H9 (cell line): ENCODE measurements at regions not wholly inside any gene's neighbourhood (a gene's known extent, or its start where the extent isn't known, plus 50 kb on each side); places are given as distances from the start of the nearest gene placed in this dataset.

Source experiments
- DNase-seq: peaks from one replicate; pipeline ENCODE4 v3.0.0-alpha.2; 2017
- H2AFZ ChIP-seq: one replicate; pipeline ENCODE4 v1.6.1; 2013; ENCODE audit warnings: mild to moderate bottlenecking, low read length, control low read depth, moderate library complexity
- H2AK5ac ChIP-seq: 2 replicates; pipeline ENCODE4 v1.6.1; 2013; ENCODE audit warnings: low read length, control low read depth, mixed read lengths; ENCODE audit not compliant: insufficient read length
- H2BK120ac ChIP-seq: one replicate; pipeline ENCODE4 v1.6.1; 2013; ENCODE audit warnings: low read depth, mild to moderate bottlenecking, low read length, control low read depth, inconsistent platforms; ENCODE audit not compliant: poor library complexity, severe bottlenecking
- H2BK12ac ChIP-seq: 2 replicates; pipeline ENCODE4 v1.6.1; 2013; ENCODE audit warnings: low read length, control low read depth, mixed read lengths, low read depth; ENCODE audit not compliant: insufficient read length
- H2BK15ac ChIP-seq: 2 replicates; pipeline ENCODE4 v1.6.1; 2013; ENCODE audit warnings: low read depth, low read length, control low read depth
- H2BK20ac ChIP-seq: one replicate; pipeline ENCODE4 v1.6.1; 2013; ENCODE audit warnings: low read depth, mild to moderate bottlenecking, low read length, control low read depth, inconsistent platforms; ENCODE audit not compliant: poor library complexity, severe bottlenecking
- H2BK5ac ChIP-seq: 2 replicates; pipeline ENCODE4 v1.6.1; 2013; ENCODE audit warnings: low read length, control low read depth, mixed read lengths; ENCODE audit not compliant: insufficient read length
- H3K14ac ChIP-seq: 2 replicates; pipeline ENCODE4 v1.6.1; 2013; ENCODE audit warnings: low read length, control low read depth; ENCODE audit not compliant: insufficient read depth
- H3K18ac ChIP-seq: 2 replicates; pipeline ENCODE4 v1.6.1; 2013; ENCODE audit warnings: low read depth, mild to moderate bottlenecking, mixed read lengths, low read length, control low read depth; ENCODE audit not compliant: insufficient read length
- H3K23ac ChIP-seq: 2 replicates; pipeline ENCODE4 v1.6.1; 2013; ENCODE audit warnings: low read length, control low read depth, mixed read lengths, low read depth; ENCODE audit not compliant: insufficient read length
- H3K23me2 ChIP-seq: 2 replicates; pipeline ENCODE4 v1.6.1; 2013; ENCODE audit warnings: low read depth, mild to moderate bottlenecking, mixed read lengths, low read length, control low read depth; ENCODE audit not compliant: insufficient read length, poor library complexity, severe bottlenecking
- H3K27ac ChIP-seq: 2 replicates; pipeline ENCODE4 v1.5.1; 2013; ENCODE audit warnings: low read length, control low read depth, mixed read lengths, low read depth; ENCODE audit not compliant: insufficient read length
- H3K27me3 ChIP-seq: 2 replicates; pipeline ENCODE4 v1.6.1; 2013; ENCODE audit warnings: low read length, control low read depth, inconsistent platforms; ENCODE audit not compliant: insufficient read depth
- H3K4ac ChIP-seq: 2 replicates; pipeline ENCODE4 v1.6.1; 2013; ENCODE audit warnings: low read depth, mild to moderate bottlenecking, control low read depth, inconsistent platforms, low read length, moderate library complexity
- H3K4me1 ChIP-seq: 2 replicates; pipeline ENCODE4 v1.6.1; 2013; ENCODE audit warnings: low read length, control low read depth, inconsistent platforms; ENCODE audit not compliant: insufficient read depth
- H3K4me2 ChIP-seq: 2 replicates; pipeline ENCODE4 v1.6.1; 2013; ENCODE audit warnings: low read length, control low read depth, mixed read lengths; ENCODE audit not compliant: insufficient read length, insufficient read depth
- H3K56ac ChIP-seq: 2 replicates; pipeline ENCODE4 v1.6.1; 2013; ENCODE audit warnings: low read depth, mild to moderate bottlenecking, mixed read lengths, low read length, control low read depth; ENCODE audit not compliant: insufficient read length
- H3K79me1 ChIP-seq: 2 replicates; pipeline ENCODE4 v1.6.1; 2013; ENCODE audit warnings: low read depth, mild to moderate bottlenecking, moderate library complexity, low read length, control low read depth, inconsistent platforms; ENCODE audit not compliant: insufficient read depth, poor library complexity, severe bottlenecking
- H3K79me2 ChIP-seq: 2 replicates; pipeline ENCODE4 v1.6.1; 2013; ENCODE audit warnings: low read length, control low read depth, inconsistent platforms; ENCODE audit not compliant: insufficient read depth
- H3K9ac ChIP-seq: 2 replicates; pipeline ENCODE4 v1.6.1; 2013; ENCODE audit warnings: low read length, control low read depth, mixed read lengths; ENCODE audit not compliant: insufficient read length; ENCODE audit errors: extremely low read depth
- H3K9me3 ChIP-seq: one replicate; pipeline ENCODE4 v1.6.1; 2013; ENCODE audit warnings: low read depth, low read length, inconsistent platforms; ENCODE audit not compliant: control insufficient read depth
- H3T11ph ChIP-seq: one replicate; pipeline ENCODE4 v1.6.1; 2013; ENCODE audit warnings: mild to moderate bottlenecking, low read length, control low read depth, inconsistent platforms
- H4K20me1 ChIP-seq: one replicate; pipeline ENCODE4 v1.6.1; 2013; ENCODE audit not compliant: control insufficient read depth, insufficient read length, insufficient read depth
- H4K5ac ChIP-seq: 2 replicates; pipeline ENCODE4 v1.6.1; 2013; ENCODE audit warnings: low read depth, mild to moderate bottlenecking, mixed read lengths, low read length, control low read depth; ENCODE audit not compliant: insufficient read length
- H4K8ac ChIP-seq: replicated peaks from 2 replicates; pipeline ENCODE4 v1.6.1; 2013; ENCODE audit warnings: low read length, control low read depth, mixed read lengths, low read depth; ENCODE audit not compliant: insufficient read length
- H4K91ac ChIP-seq: 2 replicates; pipeline ENCODE4 v1.6.1; 2013; ENCODE audit warnings: low read depth, mild to moderate bottlenecking, moderate library complexity, mixed read lengths, low read length, control low read depth; ENCODE audit not compliant: insufficient read length
- H3K27ac Mint-ChIP-seq, 3 experiments: 2 replicates in 2 of 3; 3 replicates in 1 of 3; pipeline ENCODE4 v1.8.0; 2020 to 2021; ENCODE audit warnings: mixed read lengths in 3 of 3, mild to moderate bottlenecking in 1 of 3, moderate library complexity in 1 of 3
- H3K27me3 Mint-ChIP-seq: 2 replicates; pipeline ENCODE4 v1.8.0; 2021; ENCODE audit warnings: low read depth, mild to moderate bottlenecking, moderate library complexity, mixed read lengths
- H3K36me3 Mint-ChIP-seq, 3 experiments: 2 replicates in 2 of 3; 3 replicates in 1 of 3; pipeline ENCODE4 v1.8.0; 2020 to 2021; ENCODE audit warnings: low read depth in 3 of 3, mixed read lengths in 3 of 3; ENCODE audit not compliant: insufficient read depth in 1 of 3
- H3K4me1 Mint-ChIP-seq, 2 experiments: 2 replicates each; pipeline ENCODE4 v1.8.0; 2020; ENCODE audit warnings: mixed read lengths in 2 of 2
- H3K4me3 Mint-ChIP-seq, 2 experiments: 2 replicates in 1 of 2; 3 replicates in 1 of 2; pipeline ENCODE4 v1.8.0; 2020 to 2021; ENCODE audit warnings: mild to moderate bottlenecking in 2 of 2, mixed read lengths in 2 of 2, moderate library complexity in 1 of 2
- H3K9me3 Mint-ChIP-seq, 2 experiments: 2 replicates in 1 of 2; 3 replicates in 1 of 2; pipeline ENCODE4 v1.8.0; 2020; ENCODE audit warnings: mild to moderate bottlenecking in 2 of 2, mixed read lengths in 2 of 2, moderate library complexity in 1 of 2
- CTCF ChIP-seq: fragments of 200-600 bp; sonication (generic); conservative IDR thresholded peaks from 3 replicates; pipeline ENCODE4 v1.8.0; 2021; ENCODE audit warnings: antibody characterized with exemption, mild to moderate bottlenecking
- WGBS: extraction: QIAGEN DNeasy Blood & Tissue Kit; methylation state at CpG from one replicate; pipeline ENCODE4 v1.1.7; 2013; ENCODE audit warnings: missing lambda C conversion rate, low lambda C conversion rate, mixed read lengths; ENCODE audit not compliant: insufficient read length; ENCODE audit errors: extremely low coverage; 5-methylcytosine and 5-hydroxymethylcytosine counted together

DNA sequence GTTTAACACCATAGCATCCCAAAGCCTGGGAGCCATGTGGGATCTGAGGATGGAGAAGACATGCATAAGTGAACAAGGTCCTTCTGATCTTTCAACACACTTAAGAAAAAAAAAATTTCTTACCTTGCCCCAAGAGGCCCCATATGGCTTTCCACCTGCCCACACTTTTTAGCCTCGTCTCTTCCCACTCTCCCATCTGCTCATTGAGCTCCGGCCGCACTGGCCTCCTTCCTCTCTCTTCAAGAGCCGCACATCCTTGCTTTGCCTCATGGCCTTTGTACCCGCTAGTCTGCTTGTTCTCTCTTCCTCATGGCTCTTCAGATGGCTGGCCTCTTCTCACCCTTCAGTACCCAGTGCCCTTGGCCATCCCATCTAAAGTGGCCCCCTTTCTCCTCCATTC lies 70.2 kb upstream of the PDE4B start:
- no peaks in the 10 kb centered on the region for H3K4me1 ChIP-seq
- no peak for DNase-seq
- Mint-ChIP-seq H3K36me3 (no peaks in the 10 kb centered on the region), H3K4me1 (no peaks in the 10 kb centered on the region), H3K4me3 (no peak overlapping the region), H3K27ac (no peak overlapping the region), H3K27me3 (peaks cover 2% of the 10 kb centered on the region; the same call in 1 of the 2 replicates), H3K9me3 (no peaks in the 10 kb centered on the region)
- no peak overlapping the region for H3T11ph ChIP-seq
- no peak overlapping the region for H2AK5ac ChIP-seq
- WGBS = no CpG with 5 or more reads among the region's 5 CpGs
- H3K56ac ChIP-seq = no peak overlapping the region
- H2BK120ac ChIP-seq = no peak overlapping the region
- H3K4me2 ChIP-seq = no peak overlapping the region
- no peak overlapping the region for H3K23ac ChIP-seq
- H3K9ac ChIP-seq = no peak overlapping the region
- H2AFZ ChIP-seq = no peak overlapping the region
- H4K5ac ChIP-seq = no peak overlapping the region
- no peak for TF ChIP-seq CTCF
- 0 out of 2 replicates have a peak, but pooled peaks cover 2% of the 10 kb centered on the region for H3K27me3 ChIP-seq
- no peaks in the 10 kb centered on the region for H3K23me2 ChIP-seq
- H3K79me1 ChIP-seq = no peaks in the 10 kb centered on the region
- H3K14ac ChIP-seq = no peak overlapping the region
- H3K9me3 ChIP-seq = no peaks in the 10 kb centered on the region
- H2BK15ac ChIP-seq = no peak overlapping the region
- H4K20me1 ChIP-seq = no peaks in the 10 kb centered on the region
- H4K91ac ChIP-seq = no peak overlapping the region
- no peak overlapping the region for H2BK5ac ChIP-seq
- H3K4ac ChIP-seq = no peak overlapping the region
- no peak overlapping the region for H3K18ac ChIP-seq
- H2BK20ac ChIP-seq = no peak overlapping the region
- H2BK12ac ChIP-seq = no peak overlapping the region
- H3K27ac ChIP-seq = no peak overlapping the region
- H3K79me2 ChIP-seq = no peaks in the 10 kb centered on the region
- no peak overlapping the region for H4K8ac ChIP-seq
